HepG2 (cell line): ENCODE measurements at regions not wholly inside any gene's neighbourhood (a gene's known extent, or its start where the extent isn't known, plus 50 kb on each side); places are given as distances from the start of the nearest gene placed in this dataset.

ENCODE experiments used
- ATAC-seq: fragments of 200-7000 bp; cut with Tn5 transposase; 3 replicates; pipeline ENCODE4 v1.9.1; 2020; ENCODE audit warnings: mild to moderate bottlenecking, moderate library complexity
- BruUV-seq: library from RNA; stranded (reverse); fragments of 400-500 nt; replicated peaks from 2 replicates; lab custom pipeline; 2021; lab: Mats Ljungman, UMichigan
- CTCF ChIA-PET: fragments of 300-600 bp; formaldehyde crosslinking; extraction: SDS; loops from one replicate; lab custom pipeline; 2021; ENCODE audit warnings: low total read pairs, inconsistent platforms, low intra/inter-chr PET ratio; lab: Yijun Ruan, JAX
- POLR2A ChIA-PET: fragments of 350-600 bp; sonication (Branson Sonifier 250); formaldehyde crosslinking; loops from one replicate; lab custom pipeline; 2020; ENCODE audit warnings: antibody characterized with exemption, inconsistent platforms; lab: Yijun Ruan, JAX
- DNase-seq: peaks from one replicate; pipeline ENCODE4 v3.0.0-alpha.2; 2015; ENCODE audit warnings: low spot score
- FAIRE-seq: peaks from 3 replicates; lab custom pipeline; 2011; peaks lifted over from hg19 to GRCh38; lab: Jason Lieb, UNC
- H2AFZ ChIP-seq: one replicate; pipeline ENCODE4 v1.6.1; 2011; ENCODE audit warnings: low read length, inconsistent platforms
- H3K27ac ChIP-seq: fragments of 300-600 bp; 3 replicates; pipeline ENCODE4 v1.8.0; 2011; ENCODE audit warnings: mixed run types, mild to moderate bottlenecking, mixed read lengths, low read length, inconsistent platforms; ENCODE audit not compliant: insufficient read depth; ENCODE audit errors: extremely low read length
- H3K27me3 ChIP-seq, 2 experiments: fragments of 200-600 bp in 1 of 2; 2 replicates in 1 of 2; 3 replicates in 1 of 2; pipeline versions ENCODE4 v1.6.0 to v1.8.0; 2011; ENCODE audit warnings: low read length in 2 of 2, mild to moderate bottlenecking in 2 of 2, moderate library complexity in 2 of 2, inconsistent platforms in 1 of 2; ENCODE audit not compliant: insufficient read depth in 2 of 2, control insufficient read depth in 1 of 2
- H3K36me3 ChIP-seq, 2 experiments: fragments of 200-600 bp in 1 of 2; replicated peaks in 1 of 2; 2 replicates in 1 of 2; 3 replicates in 1 of 2; pipeline versions ENCODE4 v1.5.1 to v1.8.0; 2011; ENCODE audit warnings: low read length in 2 of 2, inconsistent platforms in 1 of 2; ENCODE audit not compliant: insufficient read depth in 2 of 2, control insufficient read depth in 1 of 2
- H3K4me1 ChIP-seq: 2 replicates; pipeline ENCODE4 v1.5.1; 2012; ENCODE audit warnings: low read length, inconsistent platforms; ENCODE audit not compliant: insufficient read depth
- H3K4me2 ChIP-seq: 2 replicates; pipeline ENCODE4 v1.6.0; 2011; ENCODE audit warnings: low read depth, low read length, inconsistent platforms
- H3K4me3 ChIP-seq, 3 experiments: fragments of 200-600 bp in 1 of 3; sonication (generic), shearing (Covaris generic) in 1 of 3; replicated peaks in 1 of 3; 2 replicates each; pipeline ENCODE4 v1.5.1; 2011 to 2016; ENCODE audit warnings: low read length in 3 of 3, inconsistent platforms in 2 of 3, low read depth in 2 of 3, mild to moderate bottlenecking in 2 of 3, control low read depth in 1 of 3, mixed read lengths in 1 of 3; ENCODE audit not compliant: insufficient read depth in 1 of 3
- H3K79me2 ChIP-seq: one replicate; pipeline ENCODE4 v1.6.1; 2011; ENCODE audit warnings: low read length, inconsistent platforms; ENCODE audit not compliant: insufficient read depth
- H3K9ac ChIP-seq: 2 replicates; pipeline ENCODE4 v1.6.0; 2011; ENCODE audit warnings: mild to moderate bottlenecking, low read depth, low read length, inconsistent platforms; ENCODE audit not compliant: insufficient read depth
- H3K9me3 ChIP-seq: 2 replicates; pipeline ENCODE4 v1.5.1; 2012; ENCODE audit warnings: mild to moderate bottlenecking, low read length
- H4K20me1 ChIP-seq: 2 replicates; pipeline ENCODE4 v1.6.0; 2011; ENCODE audit warnings: inconsistent platforms, mild to moderate bottlenecking, low read length, moderate library complexity; ENCODE audit not compliant: insufficient read depth
- CEBPB ChIP-seq: IDR thresholded peaks from 2 replicates; pipeline ENCODE4 v1.6.1; 2011; ENCODE audit warnings: low read depth, low read length, improper control_type of control experiment, borderline replicate concordance
- MNT ChIP-seq: fragments of 450-650 bp; IDR thresholded peaks from 2 replicates; pipeline ENCODE4 v1.6.1; 2016
- RBM22 ChIP-seq: fragments of 200-400 bp; formaldehyde crosslinking; optimal IDR thresholded peaks from 2 replicates; pipeline ENCODE3; 2017; ENCODE audit warnings: mild to moderate bottlenecking, low read length, moderate library complexity
- ZFAT ChIP-seq: sonication (generic); formaldehyde crosslinking; conservative IDR thresholded peaks from 2 replicates; pipeline ENCODE4 v1.8.1; 2023; ENCODE audit warnings: missing genetic modification reagents, inconsistent platforms
- ZFP37 ChIP-seq: sonication (generic); formaldehyde crosslinking; IDR thresholded peaks from 2 replicates; pipeline ENCODE4 v1.4.0; 2020; ENCODE audit warnings: missing genetic modification reagents, borderline replicate concordance
- ZFP41 ChIP-seq: sonication (generic); formaldehyde crosslinking; IDR thresholded peaks from 2 replicates; pipeline ENCODE4 v1.4.0; 2020; ENCODE audit warnings: mild to moderate bottlenecking, missing genetic modification reagents, borderline replicate concordance
- ZNF24 ChIP-seq: fragments of 450-650 bp; IDR thresholded peaks from 2 replicates; pipeline ENCODE4 v1.6.1; 2017; ENCODE audit warnings: antibody characterized with exemption, mild to moderate bottlenecking
- ZNF33A ChIP-seq: sonication (generic); formaldehyde crosslinking; IDR thresholded peaks from 2 replicates; pipeline ENCODE4 v1.5.1; 2020; ENCODE audit warnings: missing genetic modification reagents, mild to moderate bottlenecking, moderate library complexity, borderline replicate concordance
- ZNF430 ChIP-seq: sonication (generic); formaldehyde crosslinking; IDR thresholded peaks from 2 replicates; pipeline ENCODE4 v1.9.0; 2021; ENCODE audit warnings: mild to moderate bottlenecking, missing genetic modification reagents
- ZSCAN20 ChIP-seq: sonication (generic); formaldehyde crosslinking; IDR thresholded peaks from 2 replicates; pipeline ENCODE4 v1.4.0; 2020; ENCODE audit warnings: missing genetic modification reagents, mild to moderate bottlenecking, borderline replicate concordance
- WGBS: methylation state at CpG from one replicate; pipeline ENCODE4 v1.1.6; 2017; ENCODE audit warnings: low lambda C conversion rate; 5-methylcytosine and 5-hydroxymethylcytosine counted together
- in situ Hi-C: cut with HindIII; loops from 2 replicates; pipeline ENCODE4 v1.10.0; 2017; ENCODE audit warnings: low pct_unique_long_range_greater_than_20kb; ENCODE audit not compliant: extremely low pct_ligation_motif_present
- intact Hi-C: fragments of 100-400 bp; cut with micrococcal nuclease; formaldehyde crosslinking; loops from one replicate; pipeline ENCODE4 v1.10.0; 2022; ENCODE audit not compliant: unreplicated experiment
- TF ChIP-seq, protein P1 (sequence below): sonication (generic); formaldehyde crosslinking; IDR thresholded peaks from 2 replicates; pipeline ENCODE4 v1.4.0; 2020; ENCODE audit warnings: missing genetic modification reagents
- TF ChIP-seq, protein P2 (sequence below): sonication (generic); formaldehyde crosslinking; IDR thresholded peaks from 2 replicates; pipeline ENCODE4 v1.4.0; 2020; ENCODE audit warnings: missing genetic modification reagents
- TF ChIP-seq, protein P3 (sequence below): sonication (generic); formaldehyde crosslinking; conservative IDR thresholded peaks from 2 replicates; pipeline ENCODE4 v1.4.0; 2020; ENCODE audit warnings: missing genetic modification reagents

GRCh38 chr7:9961161-9961922 lies 1012.3 kb upstream of the PHF14 start:
- Histone ChIP-seq H3K27ac (no peak overlapping the region), H3K27me3 (no peaks in the 10 kb centered on the region), H3K9ac (no peak overlapping the region), H3K36me3 (no peaks in the 10 kb centered on the region), H2AFZ (no peak overlapping the region), H3K4me1 (no peaks in the 10 kb centered on the region), H3K4me3 (no peak overlapping the region), H3K79me2 (no peaks in the 10 kb centered on the region), H4K20me1 (no peaks in the 10 kb centered on the region), H3K9me3 (peaks cover 71% of the 10 kb centered on the region), H3K4me2 (no peak overlapping the region)
- no TSS peak for BruUV-seq
- ChIA-PET CTCF (no interaction called here), POLR2A (no interaction called here)
- TF ChIP-seq, protein P1, sequence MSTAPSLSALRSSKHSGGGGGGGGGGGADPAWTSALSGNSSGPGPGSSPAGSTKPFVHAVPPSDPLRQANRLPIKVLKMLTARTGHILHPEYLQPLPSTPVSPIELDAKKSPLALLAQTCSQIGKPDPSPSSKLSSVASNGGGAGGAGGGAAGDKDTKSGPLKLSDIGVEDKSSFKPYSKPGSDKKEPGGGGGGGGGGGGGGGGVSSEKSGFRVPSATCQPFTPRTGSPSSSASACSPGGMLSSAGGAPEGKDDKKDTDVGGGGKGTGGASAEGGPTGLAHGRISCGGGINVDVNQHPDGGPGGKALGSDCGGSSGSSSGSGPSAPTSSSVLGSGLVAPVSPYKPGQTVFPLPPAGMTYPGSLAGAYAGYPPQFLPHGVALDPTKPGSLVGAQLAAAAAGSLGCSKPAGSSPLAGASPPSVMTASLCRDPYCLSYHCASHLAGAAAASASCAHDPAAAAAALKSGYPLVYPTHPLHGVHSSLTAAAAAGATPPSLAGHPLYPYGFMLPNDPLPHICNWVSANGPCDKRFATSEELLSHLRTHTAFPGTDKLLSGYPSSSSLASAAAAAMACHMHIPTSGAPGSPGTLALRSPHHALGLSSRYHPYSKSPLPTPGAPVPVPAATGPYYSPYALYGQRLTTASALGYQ (CRISPR knock-in tag), result no peak
- peak; percentile 43; the same call in 1 of the 2 replicates for TF ChIP-seq CEBPB
- FAIRE-seq, result no peak
- in situ Hi-C loops, result no loop called here
- no peak for DNase-seq
- intact Hi-C loops, result no loop called here
- no peak for ATAC-seq
- WGBS, result 2% methylated on average over 5 of the region's 5 CpGs

- H3K4me1 ChIP-seq, result no peaks in the 10 kb centered on the region
- no peak overlapping the region for H3K4me2 ChIP-seq
- BruUV-seq, result no TSS peak
- ChIA-PET CTCF (no interaction called here), POLR2A (no interaction called here)
- FAIRE-seq, result no peak
- no peak for DNase-seq
- no peak overlapping the region for H3K27ac ChIP-seq
- in situ Hi-C loops, result no loop called here
- no peak overlapping the region for H3K9ac ChIP-seq
- ATAC-seq, result no peak
- H3K79me2 ChIP-seq, result no peaks in the 10 kb centered on the region
- no peaks in the 10 kb centered on the region for H3K27me3 ChIP-seq
- 11% methylated on average over 4 of the region's 4 CpGs for WGBS
- intact Hi-C loops, result no loop called here
- H3K36me3 ChIP-seq, result no peaks in the 10 kb centered on the region
- no peak overlapping the region for H3K4me3 ChIP-seq
- peaks cover 74% of the 10 kb centered on the region for H3K9me3 ChIP-seq
- no peak overlapping the region for H2AFZ ChIP-seq
- no peaks in the 10 kb centered on the region for H4K20me1 ChIP-seq
- TF ChIP-seq ZFP41 (CRISPR knock-in tag) (no peak), MNT (no peak), ZNF430 (CRISPR knock-in tag) (no peak), ZFP37 (CRISPR knock-in tag) (no peak), ZSCAN20 (CRISPR knock-in tag) (no peak), ZNF33A (no peak), RBM22 (no peak), ZFAT (CRISPR knock-in tag) (no peak), ZNF24 (no peak)
- TF ChIP-seq, protein P2, sequence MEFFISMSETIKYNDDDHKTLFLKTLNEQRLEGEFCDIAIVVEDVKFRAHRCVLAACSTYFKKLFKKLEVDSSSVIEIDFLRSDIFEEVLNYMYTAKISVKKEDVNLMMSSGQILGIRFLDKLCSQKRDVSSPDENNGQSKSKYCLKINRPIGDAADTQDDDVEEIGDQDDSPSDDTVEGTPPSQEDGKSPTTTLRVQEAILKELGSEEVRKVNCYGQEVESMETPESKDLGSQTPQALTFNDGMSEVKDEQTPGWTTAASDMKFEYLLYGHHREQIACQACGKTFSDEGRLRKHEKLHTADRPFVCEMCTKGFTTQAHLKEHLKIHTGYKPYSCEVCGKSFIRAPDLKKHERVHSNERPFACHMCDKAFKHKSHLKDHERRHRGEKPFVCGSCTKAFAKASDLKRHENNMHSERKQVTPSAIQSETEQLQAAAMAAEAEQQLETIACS (CRISPR knock-in tag), result no peak
- TF ChIP-seq, protein P3, sequence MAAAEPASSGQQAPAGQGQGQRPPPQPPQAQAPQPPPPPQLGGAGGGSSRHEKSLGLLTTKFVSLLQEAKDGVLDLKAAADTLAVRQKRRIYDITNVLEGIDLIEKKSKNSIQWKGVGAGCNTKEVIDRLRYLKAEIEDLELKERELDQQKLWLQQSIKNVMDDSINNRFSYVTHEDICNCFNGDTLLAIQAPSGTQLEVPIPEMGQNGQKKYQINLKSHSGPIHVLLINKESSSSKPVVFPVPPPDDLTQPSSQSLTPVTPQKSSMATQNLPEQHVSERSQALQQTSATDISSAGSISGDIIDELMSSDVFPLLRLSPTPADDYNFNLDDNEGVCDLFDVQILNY (CRISPR knock-in tag), result no peak
These were observed 1010.9 kb upstream of the PHF14 start for GRCh38 chr7:9962742-9963141.
